ENCODE measurements at regions not wholly inside any gene's neighbourhood (a gene's known extent, or its start where the extent isn't known, plus 50 kb on each side); places are given as distances from the start of the nearest gene placed in this dataset.
"Not testable (repeated sequence)": the region's sequence is repeated elsewhere in the genome, so short reads cannot be mapped to it uniquely, and the experiment has no call there.

DNA sequence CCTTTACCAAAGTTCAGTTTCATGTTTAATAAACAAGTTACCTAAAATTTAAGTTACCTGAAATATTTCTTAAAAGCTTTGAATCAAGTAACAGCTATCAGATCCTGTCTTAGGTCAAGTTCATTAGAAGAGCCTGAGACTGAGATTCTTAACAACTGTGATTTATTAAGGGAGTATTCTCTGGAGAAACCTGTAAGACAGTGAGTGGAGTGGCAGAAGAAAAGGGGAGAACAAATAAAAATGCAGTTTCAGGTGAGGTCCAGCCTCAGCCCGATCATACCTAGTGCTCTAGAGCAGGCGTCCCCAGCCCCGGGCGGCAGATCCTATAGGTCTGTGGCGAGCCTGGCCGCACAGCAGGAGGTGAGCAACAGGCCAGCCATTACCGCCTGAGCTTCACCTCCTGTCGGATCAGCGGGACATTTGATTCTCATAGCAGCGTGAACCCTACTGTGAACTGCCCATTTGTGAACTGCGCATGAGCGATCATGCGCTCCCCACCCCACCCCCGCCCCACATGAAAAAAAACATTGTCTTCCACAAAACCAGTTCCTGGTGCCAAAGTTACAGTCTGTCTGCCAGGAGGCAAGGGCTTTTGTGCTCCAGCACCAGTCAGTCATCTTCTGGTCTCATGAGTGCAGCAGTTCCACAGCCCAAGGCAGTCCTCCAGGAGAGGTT lies 59.2 kb upstream of the ADGRB3 start:
- DNase-seq: no peak

DNA sequence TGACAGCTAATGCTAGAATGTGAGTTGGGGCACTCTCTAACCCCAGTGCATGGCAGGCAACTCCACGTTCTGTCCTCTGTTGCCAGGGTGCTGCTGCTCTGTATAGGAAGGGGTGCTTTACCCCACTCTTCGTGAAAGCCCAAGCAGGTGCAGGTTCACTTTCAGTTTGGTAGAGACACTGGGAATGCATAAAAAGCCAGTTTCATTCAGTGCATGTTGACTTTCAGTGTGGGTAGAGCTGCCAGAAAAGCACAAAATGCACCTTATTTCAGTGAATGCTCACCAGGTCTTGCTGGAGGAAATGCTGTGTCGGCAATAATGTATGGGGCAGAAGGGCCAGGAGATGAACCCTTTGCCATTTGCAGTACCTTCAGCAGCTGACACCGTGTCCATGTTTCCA lies 62.1 kb upstream of the ADGRB3 start:
- no peak for DNase-seq

DNA sequence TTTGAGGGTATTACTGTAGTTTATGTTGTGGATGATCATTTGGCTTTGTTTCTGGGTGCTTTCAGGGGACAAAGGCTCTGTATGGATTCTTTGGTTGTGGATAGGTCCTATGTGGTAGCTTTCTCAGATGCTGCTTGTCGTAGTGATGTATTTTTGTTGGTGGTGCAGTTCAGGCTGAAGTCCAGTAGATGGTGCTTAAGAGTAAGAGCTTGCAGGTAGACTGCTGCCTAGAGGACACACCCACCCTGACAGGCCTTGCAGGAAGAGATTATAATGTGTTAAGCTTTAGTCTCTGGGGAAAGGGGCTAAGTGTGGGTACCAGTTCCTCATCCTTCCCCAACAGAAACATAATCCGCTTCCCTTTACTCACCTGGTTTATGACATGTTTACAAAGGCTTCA lies 62.6 kb upstream of the ADGRB3 start:
- DNase-seq: no peak

DNA sequence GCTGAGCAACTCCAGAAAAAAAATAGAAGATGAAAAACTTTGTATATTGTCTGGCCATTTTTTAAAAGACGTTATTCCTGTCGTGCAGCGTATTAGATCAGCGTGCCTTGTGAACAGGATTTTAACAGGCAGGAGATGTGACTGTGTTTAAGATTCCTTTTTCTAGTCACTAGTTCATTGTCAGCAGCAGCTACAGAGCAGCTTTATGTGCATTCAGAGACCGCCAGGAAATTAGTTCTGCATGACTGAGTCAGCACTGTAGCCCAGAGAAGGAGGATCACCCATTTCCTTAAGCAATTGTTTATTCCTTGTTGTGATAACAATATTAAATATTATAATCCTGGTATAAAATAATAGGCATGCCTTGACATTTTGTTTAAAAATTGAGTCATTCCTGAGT lies 75.4 kb upstream of the ADGRB3 start:
- DNase-seq: no peak

DNA sequence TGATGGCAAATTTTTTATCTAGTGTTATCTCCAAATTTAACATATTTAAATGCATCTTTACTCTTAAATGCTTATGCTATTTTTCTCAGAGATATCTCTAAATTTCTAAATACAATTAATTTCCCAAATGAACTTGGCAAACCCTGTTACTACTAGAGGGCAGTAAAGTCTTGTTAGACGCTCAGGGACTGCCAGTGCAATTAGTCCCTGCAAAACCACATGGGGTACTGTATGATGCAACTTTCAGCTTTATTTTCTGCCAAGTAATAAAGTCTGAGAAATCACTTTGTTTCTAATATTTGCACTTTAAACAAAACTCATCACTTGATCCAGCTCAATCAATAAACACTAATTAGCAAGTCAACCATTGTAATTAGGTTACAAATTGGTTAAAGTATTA lies 76.0 kb upstream of the ADGRB3 start:
- no peak for DNase-seq

DNA sequence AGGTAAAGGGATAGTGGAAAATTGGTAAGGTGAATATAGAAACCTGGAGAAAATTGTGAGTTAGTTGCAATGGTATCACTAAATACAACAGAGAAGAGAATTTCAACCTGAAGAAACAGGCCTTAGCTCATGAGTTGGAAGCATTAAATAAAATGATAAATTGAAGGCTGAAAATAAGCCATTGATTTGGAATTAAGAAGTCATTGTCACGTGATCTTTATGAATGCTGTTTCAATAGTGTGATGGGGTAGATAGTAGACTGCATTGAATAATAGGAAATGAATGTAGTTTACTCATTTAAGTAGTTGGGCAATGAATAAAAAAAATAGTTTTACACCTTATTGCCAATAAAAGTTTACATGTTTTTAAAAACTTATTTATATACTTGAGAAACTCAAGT lies 88.5 kb upstream of the ADGRB3 start:
- no peak for DNase-seq

DNA sequence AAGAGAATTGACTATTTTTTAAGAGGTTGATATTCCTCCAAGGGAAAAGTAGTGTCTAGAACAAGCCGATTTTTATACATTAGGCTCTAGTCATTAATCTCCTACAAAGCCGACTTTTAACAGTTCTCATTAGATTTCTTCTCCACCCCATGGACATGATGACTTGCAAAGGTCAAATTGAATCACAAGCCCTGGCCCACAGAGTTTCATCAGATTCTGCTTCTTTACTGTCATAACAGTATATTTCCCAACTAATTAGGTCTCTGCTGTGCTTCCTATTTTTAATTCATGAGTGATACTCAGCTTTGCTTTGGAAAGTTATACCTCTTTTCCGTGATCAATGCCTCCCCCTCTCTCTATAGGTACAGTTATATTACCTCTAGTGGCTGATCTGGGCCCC lies 90.6 kb upstream of the ADGRB3 start:
- DNase-seq: no peak

DNA sequence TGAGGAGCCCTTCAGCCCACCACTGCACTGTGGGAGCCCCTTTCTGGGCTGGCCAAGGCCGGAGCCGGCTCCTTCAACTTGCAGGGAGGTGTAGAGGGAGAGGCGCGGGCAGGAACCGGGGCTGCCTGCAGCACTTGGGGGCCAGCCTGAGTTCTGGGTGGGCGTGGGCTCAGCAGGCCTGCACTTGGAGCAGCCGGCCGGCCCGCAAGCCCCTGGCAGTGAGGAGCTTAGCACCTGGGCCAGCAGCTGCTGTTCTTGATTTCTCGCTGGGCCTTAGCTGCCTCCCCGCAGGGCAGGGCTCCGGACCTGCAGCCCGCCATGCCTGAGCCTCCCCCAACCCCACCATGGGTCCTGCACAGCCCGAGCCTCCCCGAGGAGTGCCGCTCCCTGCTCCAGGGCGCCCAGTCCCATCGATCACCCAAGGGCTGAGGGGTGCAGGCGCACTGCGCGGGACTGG lies 101.7 kb upstream of the ADGRB3 start:
- DNase-seq: no peak

DNA sequence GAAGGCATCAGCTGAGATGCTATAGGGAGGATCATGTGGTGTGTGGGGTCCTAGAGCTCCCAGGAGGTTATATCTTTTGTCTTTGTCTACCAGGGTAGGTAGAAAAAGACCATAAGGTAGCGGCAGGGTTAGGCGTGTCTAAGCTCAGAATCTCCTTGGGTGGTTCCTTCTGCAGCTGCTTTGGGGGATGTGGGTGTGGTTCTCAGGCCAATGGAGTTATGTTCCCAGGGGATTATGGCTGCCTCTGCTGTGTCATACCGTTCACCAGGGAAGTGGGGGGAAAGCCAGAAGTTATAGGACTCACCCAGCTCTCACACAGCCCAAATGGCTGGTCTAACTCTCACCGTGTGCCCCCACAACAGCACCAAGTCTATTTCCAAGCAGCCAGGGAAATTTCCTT lies 107.4 kb upstream of the ADGRB3 start:
- DNase-seq: no peak

DNA sequence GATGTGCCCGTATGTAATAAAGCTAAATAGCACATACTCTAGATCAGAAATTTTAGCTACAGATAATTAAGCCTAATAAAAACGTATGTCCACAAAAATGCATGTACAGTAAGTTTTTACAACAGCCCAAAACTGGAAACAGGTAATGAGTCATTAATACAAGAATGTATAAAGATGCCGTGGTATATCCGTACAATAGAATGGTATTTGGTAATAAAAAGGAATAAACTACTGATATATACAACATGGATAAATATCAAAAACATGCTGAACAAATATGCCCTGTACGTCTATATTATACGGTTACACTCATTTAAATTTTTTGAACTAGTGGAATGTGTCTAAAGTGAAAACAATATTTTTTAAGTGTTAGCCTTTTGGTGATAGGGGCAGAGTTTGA lies 128.2 kb upstream of the ADGRB3 start:
- no peak for DNase-seq

DNA sequence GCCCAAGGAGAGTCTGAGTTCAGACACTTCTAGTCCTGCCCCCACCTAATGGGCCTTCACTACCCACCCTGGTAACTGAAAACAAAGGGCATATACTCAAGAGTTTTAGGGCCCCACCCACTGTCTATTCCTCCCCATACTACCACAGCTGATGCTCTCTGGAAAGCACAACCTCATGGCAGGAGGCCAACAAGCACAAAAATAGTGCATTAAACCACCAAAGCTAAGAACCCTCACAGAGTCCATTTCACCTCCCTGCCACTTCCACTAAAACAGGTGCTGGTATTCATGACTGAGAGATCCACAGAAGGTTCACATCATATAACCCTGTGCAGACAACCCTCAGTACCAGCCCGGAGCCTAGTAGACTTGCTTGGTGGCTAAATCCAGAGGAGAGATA lies 132.1 kb upstream of the ADGRB3 start:
- DNase-seq: no peak

DNA sequence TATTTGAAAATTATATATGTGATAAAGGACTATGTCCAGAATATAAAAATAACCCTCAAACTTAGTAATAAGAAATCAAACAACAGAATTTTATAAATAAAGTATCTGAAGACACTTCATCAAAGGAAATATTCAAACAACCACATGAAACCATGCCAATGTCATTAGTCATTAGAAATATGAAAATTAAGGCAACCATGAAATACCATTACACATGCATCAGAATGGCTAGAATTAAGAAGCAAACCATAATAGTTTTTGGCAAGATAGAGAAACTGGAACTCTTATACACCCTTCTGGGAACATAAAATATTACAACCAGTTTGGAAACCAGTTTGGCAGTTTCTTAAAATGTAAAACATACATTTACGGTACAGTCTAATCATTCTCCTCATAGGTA lies 137.2 kb upstream of the ADGRB3 start:
- DNase-seq: no peak

DNA sequence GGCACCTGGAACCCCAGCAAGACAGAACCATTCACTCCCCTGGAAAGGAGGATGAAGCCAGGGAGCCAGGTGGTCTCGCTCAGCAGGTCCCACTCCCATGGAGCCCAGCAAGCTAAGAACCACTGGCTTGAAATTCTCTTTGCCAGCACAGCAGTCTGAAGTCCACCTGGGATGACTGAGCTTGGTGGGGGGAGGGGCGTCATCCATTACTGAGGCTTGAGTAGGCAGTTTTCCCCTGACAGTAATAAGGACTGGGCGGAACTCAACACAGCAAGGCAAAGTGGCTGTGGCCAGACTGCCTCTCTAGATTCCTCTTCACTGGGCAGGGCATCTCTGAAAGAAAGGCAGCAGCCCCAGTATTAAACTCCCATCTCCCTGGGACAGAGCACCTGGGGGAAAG lies 140.2 kb upstream of the ADGRB3 start:
- not testable (repeated sequence) for DNase-seq

DNA sequence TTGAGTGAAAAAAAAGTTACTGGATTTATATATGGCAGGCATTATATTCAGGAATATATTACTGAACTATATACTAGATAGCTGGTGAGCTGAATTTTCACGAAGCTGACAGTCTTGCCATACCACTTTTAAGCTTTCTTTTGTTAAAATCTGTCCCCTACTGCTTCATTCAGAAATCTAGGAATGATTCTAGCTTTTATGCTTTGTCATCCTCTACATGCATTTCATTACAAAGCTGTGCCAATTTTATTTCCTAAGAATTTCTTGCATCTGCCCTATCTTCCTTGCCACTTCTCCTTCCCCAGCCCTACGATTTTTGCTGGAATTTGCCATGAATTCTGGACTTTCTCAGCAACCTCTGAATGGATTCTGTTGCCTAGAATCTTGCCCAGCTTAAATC lies 158.5 kb upstream of the ADGRB3 start:
- no peak for DNase-seq

DNA sequence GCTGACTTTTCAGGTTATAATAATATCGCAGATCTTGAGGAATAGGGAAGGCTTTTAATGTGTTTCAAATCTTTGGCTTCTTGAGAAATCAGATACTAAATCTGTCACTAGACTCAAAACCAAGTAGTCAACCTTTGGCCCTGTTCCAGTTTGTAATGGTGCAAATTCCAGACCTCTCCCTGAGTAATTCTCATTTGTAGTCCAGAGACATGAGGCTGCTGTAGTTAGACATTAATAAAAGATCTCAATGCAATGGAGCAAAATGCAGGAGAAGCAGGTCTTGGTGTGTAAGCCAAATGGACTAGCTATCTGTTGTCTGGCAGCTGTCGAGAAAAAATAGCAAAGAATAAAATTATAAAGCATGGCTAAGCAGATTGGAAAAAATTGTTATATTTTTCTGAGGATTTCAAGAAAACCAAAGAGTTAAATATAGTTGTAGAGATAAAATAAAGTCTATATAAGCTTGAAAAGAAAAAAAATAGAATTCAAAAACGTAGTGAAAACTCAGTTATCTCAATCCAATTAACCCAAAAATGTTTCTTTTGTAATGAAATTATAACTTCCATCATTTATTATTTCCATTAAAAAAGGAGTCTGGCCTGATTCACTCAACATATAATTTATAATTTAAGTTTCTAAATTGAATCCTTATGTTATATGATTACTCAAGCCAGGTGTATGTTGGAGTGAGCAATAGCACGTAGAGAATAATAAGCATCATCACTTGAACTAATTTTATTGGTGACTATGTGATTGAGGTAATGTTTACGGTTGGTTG lies 161.5 kb upstream of the ADGRB3 start:
- DNase-seq: no peak

DNA sequence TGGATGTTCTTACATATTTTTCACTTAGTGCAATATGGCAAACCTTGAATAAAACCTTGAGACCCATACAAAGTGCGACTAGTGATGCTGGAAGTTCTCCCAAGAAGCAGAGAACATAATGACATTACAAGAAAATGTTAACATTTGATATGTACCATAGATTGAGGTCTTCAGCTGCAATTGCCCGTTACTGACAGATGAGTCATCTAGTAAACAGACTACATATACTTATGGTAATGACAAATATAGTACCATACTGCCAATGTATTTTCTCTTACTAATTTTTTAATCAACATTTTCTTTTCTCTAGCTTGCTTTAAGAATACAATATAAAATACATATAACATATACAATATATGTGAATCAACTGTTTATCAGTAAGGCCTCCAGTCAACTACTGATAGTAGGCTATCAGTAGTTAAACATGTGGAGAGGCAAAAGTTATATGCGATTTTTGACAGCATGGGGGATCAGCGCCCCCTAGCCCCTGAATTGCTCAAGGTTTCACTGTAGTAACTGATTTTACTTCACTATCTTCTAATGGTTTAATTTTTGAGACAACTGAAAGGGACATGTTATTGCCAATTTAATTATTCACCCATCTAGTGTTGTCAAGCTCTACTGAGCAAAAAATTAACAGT lies 166.7 kb upstream of the ADGRB3 start:
- no peak for DNase-seq

DNA sequence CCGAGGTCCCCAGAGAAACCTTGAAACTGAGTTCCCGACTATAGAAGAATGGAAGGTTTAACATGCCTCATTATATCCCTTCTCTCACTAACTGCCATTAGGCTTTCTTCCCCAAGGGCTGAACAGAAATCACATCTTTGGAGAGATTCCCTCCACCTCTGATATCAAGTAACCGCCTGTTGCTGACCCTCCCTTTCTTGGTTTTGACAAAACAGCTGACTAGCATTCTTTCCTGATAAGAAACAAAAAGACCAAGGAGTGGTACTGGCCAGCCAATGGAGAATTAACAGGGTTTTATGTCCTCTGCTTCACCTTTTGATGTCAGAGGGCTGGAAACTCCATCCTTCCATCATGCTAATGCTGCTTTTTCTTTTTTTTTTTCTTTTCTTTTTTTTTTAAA lies 176.6 kb upstream of the ADGRB3 start:
- DNase-seq: no peak

DNA sequence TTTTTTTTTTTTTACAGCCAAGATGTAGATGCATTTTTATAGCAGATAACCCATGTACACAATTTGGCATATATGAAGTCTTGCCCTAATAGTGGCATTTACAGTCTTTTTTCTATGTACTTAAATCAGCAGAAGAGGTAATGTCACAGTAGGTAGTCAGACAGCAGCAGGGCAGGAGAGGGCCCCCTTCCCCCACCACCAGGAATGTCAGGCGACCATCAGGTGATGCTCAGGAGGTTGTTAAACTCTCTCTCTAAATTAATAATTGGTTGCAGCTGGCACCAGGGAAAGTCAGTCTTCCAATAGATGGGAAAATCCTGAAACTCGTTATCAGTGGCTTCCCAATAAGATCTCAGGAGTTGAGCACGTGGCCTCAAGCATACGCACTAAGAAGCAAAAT lies 188.0 kb upstream of the ADGRB3 start:
- DNase-seq: no peak

DNA sequence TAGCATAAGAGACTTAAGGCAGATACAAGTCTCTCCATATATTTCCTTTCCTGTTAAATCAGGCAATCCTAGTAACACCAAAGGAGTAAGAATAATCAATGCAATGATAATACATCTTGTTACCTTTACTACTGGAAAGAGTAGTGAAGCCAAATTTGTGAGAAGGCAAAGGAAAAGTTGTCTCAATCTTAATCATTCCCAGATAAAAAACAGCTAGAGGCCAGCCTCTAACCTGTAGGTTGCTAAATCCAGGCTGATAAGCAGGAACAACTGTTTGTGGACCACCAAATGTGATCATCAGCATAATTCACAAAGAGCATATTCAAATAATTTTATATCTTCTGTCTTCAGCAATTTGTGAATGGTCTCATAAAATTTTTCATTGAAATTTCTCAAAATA lies 189.2 kb upstream of the ADGRB3 start:
- DNase-seq: no peak

DNA sequence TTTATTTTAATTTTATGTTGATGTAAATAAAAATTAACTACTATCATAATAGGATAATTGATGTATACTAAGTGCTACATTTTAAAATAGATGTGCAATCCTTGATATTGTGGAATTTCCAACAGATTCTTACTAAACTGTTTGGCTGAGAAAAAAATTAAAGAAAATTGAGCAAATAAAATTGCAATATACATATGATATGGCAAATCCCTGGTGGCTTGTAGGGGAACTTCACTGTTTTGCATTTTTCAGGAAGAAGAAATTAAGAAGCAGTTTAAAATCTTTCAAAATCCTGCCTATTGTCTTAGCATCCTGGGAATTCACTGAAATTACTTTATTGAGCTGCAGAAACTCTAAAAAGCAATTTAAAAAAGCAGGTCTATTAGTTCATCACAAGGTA lies 191.4 kb upstream of the ADGRB3 start:
- no peak for DNase-seq

DNA sequence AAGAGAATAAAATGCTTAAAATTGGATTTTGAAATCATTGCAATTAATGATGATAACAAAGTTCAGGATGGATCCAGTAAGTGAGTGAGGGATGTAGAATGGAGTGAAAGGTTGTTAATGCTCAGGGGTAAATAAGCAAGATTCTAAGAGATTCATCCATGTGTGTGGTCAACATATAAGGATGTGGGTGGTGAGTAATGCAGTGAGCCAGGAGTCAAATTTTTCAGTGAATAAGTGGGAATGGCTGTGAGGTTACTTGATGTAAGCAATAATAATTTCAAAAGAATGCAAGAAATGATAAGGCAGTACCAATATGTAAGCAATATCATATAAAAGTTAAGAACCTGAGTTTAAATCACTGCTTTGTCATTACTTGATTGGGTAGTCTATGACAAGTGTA lies 207.5 kb upstream of the ADGRB3 start:
- DNase-seq: no peak

DNA sequence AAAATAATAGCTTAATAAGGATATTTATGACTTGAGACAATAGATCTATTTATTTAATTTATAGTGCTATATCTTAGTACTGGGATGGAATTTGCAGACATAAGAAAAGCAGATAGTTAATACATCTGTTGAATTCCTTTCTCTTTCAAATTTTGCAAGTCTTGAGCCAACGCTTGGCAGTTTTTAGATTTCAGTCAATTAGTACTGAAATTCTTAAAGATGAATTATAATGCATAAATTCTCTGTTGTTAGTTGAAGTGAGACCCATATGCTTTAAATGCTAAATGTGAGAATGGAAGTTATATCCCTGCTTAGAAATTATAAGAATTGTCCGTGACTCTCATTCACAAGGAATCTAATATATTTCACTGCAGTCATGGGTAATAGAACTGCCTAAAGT lies 225.1 kb upstream of the ADGRB3 start:
- no peak for DNase-seq

DNA sequence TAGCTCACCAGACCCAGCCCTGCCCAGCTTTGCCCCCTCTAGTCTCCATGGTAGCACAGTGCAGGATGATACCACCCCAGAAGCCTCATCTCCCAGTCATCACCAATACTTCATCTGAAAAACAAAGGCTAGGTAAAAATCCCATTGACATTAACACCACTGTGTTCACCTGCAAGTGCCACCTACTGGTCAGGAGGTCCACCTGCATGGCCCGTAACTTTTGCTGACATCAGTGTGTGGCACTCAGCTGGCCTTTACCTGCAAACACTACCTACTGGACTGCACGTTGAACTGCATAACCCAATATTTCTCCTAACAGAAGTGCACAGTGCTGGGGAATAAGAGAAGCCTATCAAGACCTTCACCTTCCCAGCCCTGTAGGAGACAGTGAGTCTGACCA lies 234.7 kb upstream of the ADGRB3 start:
- DNase-seq: no peak

DNA sequence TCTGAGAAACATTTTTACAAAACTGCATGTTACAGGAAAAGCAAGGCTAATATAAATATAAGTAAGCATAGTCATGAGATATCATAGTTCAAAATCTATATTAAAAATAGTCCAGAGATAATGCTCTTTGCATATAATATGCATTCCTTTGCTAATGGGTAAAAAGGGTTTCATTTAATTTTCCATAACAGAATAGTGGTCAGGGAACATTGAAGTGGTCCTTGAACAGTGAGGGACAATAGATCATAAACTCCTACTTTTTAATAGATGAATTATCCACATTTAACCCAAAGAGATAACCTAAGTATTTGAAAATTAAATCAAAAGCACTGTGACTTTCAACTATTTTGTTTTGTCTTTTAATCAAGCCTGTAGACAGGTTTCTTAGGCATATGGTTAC lies 243.1 kb upstream of the ADGRB3 start:
- no peak for DNase-seq
